ENCODE measurements at regions not wholly inside any gene's neighbourhood (a gene's known extent, or its start where the extent isn't known, plus 50 kb on each side); places are given as distances from the start of the nearest gene placed in this dataset.

- TF ChIP-seq, protein P1, sequence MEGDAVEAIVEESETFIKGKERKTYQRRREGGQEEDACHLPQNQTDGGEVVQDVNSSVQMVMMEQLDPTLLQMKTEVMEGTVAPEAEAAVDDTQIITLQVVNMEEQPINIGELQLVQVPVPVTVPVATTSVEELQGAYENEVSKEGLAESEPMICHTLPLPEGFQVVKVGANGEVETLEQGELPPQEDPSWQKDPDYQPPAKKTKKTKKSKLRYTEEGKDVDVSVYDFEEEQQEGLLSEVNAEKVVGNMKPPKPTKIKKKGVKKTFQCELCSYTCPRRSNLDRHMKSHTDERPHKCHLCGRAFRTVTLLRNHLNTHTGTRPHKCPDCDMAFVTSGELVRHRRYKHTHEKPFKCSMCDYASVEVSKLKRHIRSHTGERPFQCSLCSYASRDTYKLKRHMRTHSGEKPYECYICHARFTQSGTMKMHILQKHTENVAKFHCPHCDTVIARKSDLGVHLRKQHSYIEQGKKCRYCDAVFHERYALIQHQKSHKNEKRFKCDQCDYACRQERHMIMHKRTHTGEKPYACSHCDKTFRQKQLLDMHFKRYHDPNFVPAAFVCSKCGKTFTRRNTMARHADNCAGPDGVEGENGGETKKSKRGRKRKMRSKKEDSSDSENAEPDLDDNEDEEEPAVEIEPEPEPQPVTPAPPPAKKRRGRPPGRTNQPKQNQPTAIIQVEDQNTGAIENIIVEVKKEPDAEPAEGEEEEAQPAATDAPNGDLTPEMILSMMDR (IDR thresholded peaks at IDR 0.05; ENCODE audit: extremely low read depth in 1 of 2, insufficient read depth in 1 of 2, low read depth in 1 of 2, low read length in 2 of 2), result no peak
- TF ChIP-seq POLR2A (IDR thresholded peaks at IDR 0.05; ENCODE audit: low read depth, low read length) (no peak), POLR2AphosphoS5 (IDR thresholded peaks at IDR 0.05; ENCODE audit: insufficient read depth, low read depth, low read length) (no peak), MAX (IDR thresholded peaks at IDR 0.05; ENCODE audit: insufficient read depth, insufficient read length) (no peak), EZH2 (IDR thresholded peaks at IDR 0.05; ENCODE audit: borderline replicate concordance, low read depth, low read length, severe bottlenecking) (no peak), MYC (IDR thresholded peaks at IDR 0.05; ENCODE audit: low read depth, low read length) (no peak), JUN (IDR thresholded peaks at IDR 0.05; ENCODE audit: borderline replicate concordance, insufficient read depth, insufficient read length, low read depth) (no peak), GATA2 (IDR thresholded peaks at IDR 0.05; ENCODE audit: insufficient read depth, insufficient read length, low read depth, low read length) (no peak), FOS (IDR thresholded peaks at IDR 0.05; ENCODE audit: borderline replicate concordance, insufficient read depth, low read length) (no peak)
Observed at GRCh38 chr13:30022796-30023195, 172.4 kb upstream of the UBL3 start.
